ENCODE measurements at regions not wholly inside any gene's neighbourhood (a gene's known extent, or its start where the extent isn't known, plus 50 kb on each side); places are given as distances from the start of the nearest gene placed in this dataset.

DNA sequence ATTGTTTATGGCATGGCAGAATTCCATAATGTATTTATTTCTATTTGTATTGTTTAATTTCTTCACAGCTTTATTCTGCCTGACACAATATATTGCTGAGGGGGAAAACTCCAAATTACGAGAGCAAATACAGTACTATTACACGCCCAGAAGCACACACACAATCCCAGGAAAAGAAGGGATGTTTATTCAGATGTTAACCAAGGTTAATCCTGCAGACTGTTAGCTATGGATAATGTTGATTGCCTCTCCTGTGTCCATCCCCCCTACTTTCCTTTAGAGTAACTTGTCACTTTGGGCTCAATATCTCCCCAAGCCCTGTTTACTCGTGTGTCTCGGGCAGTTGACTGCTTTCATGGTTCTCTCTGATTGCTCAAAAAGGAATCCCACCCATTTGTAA lies 84.2 kb upstream of the ERCC6L2 start:
- H3K4me3 ChIP-seq (replicated peaks in 1 of 2; ENCODE audit: low read depth in 2 of 2, low read length in 2 of 2), result no peak overlapping the region
- no peak for DNase-seq (ENCODE audit: low read depth in 2 of 2)
- TF ChIP-seq, protein P1, sequence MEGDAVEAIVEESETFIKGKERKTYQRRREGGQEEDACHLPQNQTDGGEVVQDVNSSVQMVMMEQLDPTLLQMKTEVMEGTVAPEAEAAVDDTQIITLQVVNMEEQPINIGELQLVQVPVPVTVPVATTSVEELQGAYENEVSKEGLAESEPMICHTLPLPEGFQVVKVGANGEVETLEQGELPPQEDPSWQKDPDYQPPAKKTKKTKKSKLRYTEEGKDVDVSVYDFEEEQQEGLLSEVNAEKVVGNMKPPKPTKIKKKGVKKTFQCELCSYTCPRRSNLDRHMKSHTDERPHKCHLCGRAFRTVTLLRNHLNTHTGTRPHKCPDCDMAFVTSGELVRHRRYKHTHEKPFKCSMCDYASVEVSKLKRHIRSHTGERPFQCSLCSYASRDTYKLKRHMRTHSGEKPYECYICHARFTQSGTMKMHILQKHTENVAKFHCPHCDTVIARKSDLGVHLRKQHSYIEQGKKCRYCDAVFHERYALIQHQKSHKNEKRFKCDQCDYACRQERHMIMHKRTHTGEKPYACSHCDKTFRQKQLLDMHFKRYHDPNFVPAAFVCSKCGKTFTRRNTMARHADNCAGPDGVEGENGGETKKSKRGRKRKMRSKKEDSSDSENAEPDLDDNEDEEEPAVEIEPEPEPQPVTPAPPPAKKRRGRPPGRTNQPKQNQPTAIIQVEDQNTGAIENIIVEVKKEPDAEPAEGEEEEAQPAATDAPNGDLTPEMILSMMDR (IDR thresholded peaks at IDR 0.05; ENCODE audit: low read depth, low read length), result no peak

GRCh38 chr9:95788521-95788991 lies 86.9 kb upstream of the ERCC6L2 start:
- no peak for DNase-seq (ENCODE audit: low read depth in 2 of 2)
- TF ChIP-seq, protein P1 (IDR thresholded peaks at IDR 0.05; ENCODE audit: low read depth, low read length), result no peak
- no peak overlapping the region for H3K4me3 ChIP-seq (replicated peaks in 1 of 2; ENCODE audit: low read depth in 2 of 2, low read length in 2 of 2)

DNA sequence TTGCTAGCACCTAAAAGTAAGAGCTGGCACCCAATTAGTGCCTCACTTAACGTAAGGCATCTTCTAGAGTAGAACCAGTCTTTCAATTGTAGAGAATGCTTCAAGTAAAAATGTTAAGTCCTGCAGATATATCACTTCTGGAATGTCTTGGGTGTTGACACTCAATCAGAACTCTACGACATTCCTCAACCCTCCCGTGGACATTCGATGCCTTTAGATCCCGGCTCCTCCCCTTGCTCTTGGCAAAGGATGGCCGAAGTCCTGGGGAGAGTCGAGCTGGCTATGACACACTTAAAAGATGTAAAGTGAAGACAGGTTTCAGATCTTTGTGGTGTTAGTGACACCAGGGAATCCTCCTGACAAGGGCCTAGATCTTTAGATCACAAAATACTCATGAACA lies 87.5 kb upstream of the ERCC6L2 start:
- TF ChIP-seq, protein P1 (IDR thresholded peaks at IDR 0.05; ENCODE audit: low read depth, low read length), result no peak
- DNase-seq (ENCODE audit: low read depth in 2 of 2), result peak in 1 of 2 donors; percentile 28

GRCh38 chr9:95785209-95785608 lies 90.3 kb upstream of the ERCC6L2 start:
- no peak overlapping the region for H3K4me3 ChIP-seq (replicated peaks in 1 of 2; ENCODE audit: low read depth in 2 of 2, low read length in 2 of 2)
- TF ChIP-seq, protein P1 (IDR thresholded peaks at IDR 0.05; ENCODE audit: low read depth, low read length), result no peak
- no peak for DNase-seq (ENCODE audit: low read depth in 2 of 2)

More for the DNA sequence above, 87.5 kb upstream of the ERCC6L2 start:
- H3K4me3 ChIP-seq (replicated peaks in 1 of 2; ENCODE audit: low read depth in 2 of 2, low read length in 2 of 2), result no peak overlapping the region

DNA sequence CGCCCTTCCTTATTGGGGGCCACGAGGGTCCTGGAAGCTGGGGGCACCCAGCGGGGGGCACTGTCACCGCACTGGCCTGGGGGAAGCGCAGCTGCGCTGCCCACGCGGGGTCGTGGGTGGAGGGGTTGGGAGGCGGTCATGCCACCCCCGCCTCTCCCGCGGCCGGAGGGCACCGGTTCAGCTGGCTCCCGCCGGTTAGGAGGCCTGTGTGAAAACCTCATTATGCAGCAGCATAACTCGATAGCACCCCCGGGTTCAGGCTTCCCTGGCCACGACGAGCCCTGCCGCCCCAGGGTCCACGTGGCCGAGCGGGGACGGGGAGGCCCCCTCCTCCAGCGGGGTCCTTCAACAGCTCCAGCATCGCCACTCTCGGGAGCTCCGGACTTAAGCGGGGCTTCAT lies 91.2 kb upstream of the ERCC6L2 start:
- no peak overlapping the region for H3K4me3 ChIP-seq (replicated peaks in 1 of 2; ENCODE audit: low read depth in 2 of 2, low read length in 2 of 2)
- TF ChIP-seq, protein P1 (IDR thresholded peaks at IDR 0.05; ENCODE audit: low read depth, low read length), result no peak
- no peak for DNase-seq (ENCODE audit: low read depth in 2 of 2)

GRCh38 chr9:95783426-95783975 lies 92.0 kb upstream of the ERCC6L2 start:
- DNase-seq (ENCODE audit: low read depth in 2 of 2), result peak; percentile 33 to 73
- TF ChIP-seq, protein P1 (IDR thresholded peaks at IDR 0.05; ENCODE audit: low read depth, low read length), result no peak
- no peak overlapping the region for H3K4me3 ChIP-seq (replicated peaks in 1 of 2; ENCODE audit: low read depth in 2 of 2, low read length in 2 of 2)

GRCh38 chr9:95780751-95781150 lies 94.7 kb upstream of the ERCC6L2 start:
- DNase-seq (ENCODE audit: low read depth in 2 of 2), result no peak
- no peak overlapping the region for H3K4me3 ChIP-seq (replicated peaks in 1 of 2; ENCODE audit: low read depth in 2 of 2, low read length in 2 of 2)
- TF ChIP-seq, protein P1 (IDR thresholded peaks at IDR 0.05; ENCODE audit: low read depth, low read length), result no peak

Measured in cardiac fibroblast (primary cell).